ENCODE measurements at regions not wholly inside any gene's neighbourhood (a gene's known extent, or its start where the extent isn't known, plus 50 kb on each side); places are given as distances from the start of the nearest gene placed in this dataset.
A peak's percentile ranks its signal among the peaks of the same experiment; 100 is the strongest.

DNA sequence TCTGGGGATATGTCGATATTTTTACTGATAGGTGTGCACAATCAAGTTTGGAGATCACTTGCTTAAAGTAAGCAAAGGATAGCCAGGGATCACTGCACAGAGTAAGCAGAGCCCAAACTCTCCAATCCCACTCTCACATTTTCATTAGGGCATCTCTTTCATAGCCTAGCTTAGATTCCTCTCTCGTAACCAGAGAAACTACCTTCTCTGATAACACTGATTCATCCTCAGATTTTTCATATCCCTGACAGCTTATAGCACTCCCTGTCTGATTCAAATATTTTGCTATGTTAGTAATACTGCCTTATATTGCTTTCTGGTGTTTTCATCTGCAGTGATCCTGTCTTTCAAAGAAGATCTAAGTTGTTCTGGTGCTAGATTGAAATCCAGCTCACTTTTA is 123.7 kb downstream of the CBLL2 start:
- DNase-seq: no peak

DNA sequence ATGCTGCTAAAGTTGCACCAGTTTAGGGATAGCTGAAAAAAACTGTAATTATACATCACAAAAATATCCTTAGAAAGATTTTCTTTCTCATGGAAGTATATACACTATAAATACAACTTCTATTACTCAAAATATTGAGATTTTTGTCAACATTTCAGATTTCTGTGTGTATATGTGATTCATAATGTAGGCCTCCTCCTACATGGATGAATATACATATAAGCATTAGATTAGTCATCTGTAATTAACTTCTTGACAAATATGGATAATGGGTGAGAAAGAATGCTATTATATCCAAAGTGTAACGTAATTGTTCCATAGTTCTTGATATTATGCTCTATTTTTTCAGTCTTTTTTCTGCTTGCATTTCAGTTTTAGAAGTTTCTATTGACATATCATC is 124.9 kb downstream of the CBLL2 start:
- DNase-seq: no peak

DNA sequence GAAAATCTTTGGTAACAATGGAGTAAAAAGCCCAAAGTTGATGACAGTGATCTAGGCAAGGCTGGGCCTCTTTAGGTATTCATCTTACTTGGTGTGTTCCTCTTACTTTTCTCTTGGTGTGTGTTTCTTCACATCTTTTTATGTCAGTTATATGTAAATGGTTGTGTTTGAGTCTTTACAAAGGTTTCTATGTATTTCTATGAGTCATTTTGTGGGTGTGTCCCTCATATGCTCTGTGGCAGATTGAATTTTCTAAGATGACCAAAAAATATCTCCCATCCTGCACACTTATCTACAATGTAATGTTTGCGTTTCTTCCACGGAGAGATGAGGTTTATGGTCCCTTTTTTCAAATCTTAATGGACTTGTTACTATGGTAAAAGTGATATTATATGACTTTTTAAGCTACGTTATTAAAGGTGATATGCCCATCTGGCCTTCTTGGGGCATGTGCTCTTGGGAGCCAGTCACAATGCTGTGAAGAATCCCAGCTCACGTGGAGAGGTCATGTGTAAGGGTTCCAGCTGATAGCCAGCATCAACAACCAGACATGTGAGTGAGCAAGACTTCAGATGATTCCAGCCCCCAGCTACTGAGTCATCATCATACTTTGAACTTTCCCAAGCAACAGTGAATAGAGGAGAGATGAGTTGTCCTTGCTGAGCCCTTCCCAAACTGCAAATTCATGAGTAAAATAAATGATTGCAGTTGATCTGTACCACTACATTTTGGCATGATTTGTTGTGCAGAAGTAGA is 126.9 kb downstream of the CBLL2 start:
- no peak for DNase-seq

DNA sequence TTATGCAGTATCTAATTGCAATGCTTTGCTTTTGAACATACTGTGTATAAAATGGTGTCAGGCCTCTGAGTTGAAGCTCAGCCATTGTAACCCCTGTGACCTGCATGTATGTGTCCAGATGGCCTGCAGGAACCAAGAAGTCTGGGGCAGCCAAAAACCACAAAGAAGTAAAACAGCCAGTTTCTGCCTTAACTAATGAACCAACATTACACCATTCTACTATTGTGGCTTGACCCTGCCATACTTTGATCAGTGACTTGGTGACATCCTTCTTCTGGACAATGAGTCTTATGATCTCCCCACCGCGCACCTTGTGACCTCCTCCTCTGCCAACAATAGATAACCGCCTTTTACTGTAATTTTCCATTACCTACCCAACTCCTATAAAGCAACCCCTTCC is 131.6 kb downstream of the CBLL2 start:
- DNase-seq: no peak

DNA sequence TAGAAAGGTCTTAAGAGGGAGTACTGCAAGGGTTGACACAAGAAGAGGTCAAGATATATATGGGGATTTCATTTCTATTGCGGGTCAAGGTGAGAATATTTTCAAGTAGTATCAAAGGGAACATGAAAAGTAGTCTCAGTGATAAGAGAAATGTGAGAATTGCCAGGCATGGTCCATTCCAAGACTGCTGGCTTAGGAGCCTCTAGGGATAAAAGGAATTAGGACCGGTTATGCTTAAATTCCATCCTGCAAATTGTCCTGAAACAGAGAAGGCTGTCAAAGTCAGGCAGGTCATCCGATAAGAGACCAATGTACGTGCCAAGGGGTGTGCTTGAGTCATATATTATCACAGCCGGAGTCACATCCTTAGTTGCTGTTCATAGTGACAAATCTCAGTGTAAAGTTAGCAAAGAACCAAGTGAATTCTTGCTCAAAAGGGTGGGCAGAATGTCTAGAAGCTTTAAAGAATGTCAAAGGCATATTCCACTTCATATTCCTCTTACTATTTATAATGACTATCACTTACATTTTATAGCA is 133.6 kb downstream of the CBLL2 start:
- no peak for DNase-seq

DNA sequence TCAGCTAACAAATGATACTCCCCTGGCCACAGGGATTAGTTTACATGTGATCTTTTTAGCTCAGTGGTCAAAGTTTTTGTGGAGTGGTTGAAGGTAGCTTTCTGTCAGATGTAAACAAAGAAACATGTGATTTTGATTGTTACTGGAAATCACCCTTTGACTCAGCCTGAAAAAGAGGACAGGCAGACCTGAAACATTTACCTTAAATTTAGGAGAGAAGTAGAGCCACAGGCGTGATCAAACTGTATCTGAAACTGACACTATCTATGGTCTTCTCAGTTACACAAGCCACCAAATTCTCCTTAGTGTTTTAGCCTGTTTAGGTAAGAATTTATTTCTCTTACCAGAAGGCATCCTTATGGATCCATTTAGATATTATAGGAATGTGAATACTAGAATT is 136.7 kb downstream of the CBLL2 start:
- no peak for DNase-seq

DNA sequence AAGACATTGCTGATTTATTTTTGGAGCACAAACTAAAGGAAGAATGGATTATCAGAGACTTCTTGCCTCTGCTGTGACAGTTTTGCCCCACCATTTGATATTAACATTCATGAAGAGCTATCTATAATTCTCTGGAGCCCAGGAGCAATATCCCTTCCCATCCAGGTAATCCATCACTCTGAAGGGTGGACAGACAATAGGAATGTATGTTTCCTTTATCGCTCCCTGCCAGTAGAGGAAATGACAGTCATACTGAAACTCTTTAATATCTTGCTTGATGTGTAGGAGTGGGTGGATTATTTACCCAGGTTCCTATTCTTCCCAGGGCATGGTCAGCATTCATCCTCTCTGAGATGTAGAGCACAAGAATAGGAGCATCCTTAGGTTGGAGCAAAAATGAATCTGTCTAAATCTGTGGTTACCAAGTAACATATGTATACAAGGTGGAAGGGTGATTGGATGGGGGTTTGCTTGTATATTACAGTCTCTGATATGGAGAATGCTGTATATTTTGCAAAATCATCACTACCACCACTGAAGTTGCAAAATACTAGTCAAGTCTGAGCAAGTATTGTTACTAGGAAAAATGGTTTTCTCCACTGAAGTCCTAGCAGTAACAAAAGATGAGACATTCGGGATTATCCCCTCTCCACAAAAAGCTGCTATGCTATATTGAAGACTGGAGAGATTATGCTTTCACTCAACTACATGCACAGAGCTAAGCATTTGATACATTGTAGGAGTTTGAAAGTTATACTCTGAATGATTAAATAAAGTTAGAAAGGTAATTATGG is 151.6 kb downstream of the CBLL2 start:
- no peak for DNase-seq

DNA sequence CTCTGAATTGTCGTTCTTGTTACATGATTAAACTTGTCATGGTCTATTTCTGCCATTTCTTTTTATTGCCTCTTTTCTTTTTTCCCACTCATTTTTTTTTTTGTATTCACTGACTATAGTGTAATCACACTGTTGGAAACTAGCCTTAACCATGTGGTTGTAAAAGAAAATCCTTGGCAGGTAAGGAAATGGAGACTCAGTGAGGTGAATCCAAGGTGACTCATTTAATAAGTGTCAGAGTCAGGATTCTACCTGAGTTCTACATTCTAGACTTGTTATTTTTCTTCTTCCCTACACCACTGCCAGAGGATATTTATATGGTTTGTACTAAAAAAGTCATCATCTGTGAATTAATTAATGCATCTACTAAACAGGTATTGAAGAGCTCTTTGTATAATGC is 152.2 kb downstream of the CBLL2 start:
- no peak for DNase-seq

DNA sequence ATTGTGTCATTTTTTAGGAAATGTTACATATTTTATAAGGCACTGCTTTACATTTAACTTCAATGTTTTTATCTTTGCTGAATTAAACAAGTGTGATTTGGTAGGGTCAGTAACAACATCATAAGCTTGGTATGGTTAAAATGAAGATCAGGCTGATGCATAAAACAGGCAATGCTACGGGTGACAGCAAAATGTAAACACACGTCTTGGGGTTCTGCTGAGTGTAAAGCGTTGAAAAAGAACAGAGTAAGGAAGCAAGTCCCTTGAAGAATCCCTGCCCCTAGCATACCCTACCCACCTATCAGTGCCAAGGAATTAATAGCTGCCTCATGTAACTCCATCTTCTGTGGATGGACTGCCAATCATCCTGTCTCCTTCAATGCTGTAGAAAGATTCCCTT is 157.0 kb downstream of the CBLL2 start:
- no peak for DNase-seq

DNA sequence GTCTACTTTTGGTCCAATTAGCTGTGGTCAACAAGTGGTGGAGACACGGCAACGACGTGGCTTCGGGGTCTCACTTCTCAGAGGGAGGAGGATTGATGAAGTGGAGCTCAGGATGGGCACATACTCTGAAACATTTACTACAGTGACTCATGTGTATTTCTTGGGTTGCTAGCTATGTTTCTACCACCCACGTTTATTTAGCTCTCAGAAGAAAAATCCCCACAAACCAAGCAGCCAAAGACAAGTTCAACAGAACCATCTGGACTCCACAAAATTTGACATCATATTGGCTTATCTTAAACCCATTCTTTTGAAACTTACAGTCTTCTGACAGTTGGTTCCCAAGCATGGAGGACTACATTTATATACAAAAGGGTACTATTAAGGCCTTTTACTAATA is 158.0 kb downstream of the CBLL2 start:
- DNase-seq: no peak

DNA sequence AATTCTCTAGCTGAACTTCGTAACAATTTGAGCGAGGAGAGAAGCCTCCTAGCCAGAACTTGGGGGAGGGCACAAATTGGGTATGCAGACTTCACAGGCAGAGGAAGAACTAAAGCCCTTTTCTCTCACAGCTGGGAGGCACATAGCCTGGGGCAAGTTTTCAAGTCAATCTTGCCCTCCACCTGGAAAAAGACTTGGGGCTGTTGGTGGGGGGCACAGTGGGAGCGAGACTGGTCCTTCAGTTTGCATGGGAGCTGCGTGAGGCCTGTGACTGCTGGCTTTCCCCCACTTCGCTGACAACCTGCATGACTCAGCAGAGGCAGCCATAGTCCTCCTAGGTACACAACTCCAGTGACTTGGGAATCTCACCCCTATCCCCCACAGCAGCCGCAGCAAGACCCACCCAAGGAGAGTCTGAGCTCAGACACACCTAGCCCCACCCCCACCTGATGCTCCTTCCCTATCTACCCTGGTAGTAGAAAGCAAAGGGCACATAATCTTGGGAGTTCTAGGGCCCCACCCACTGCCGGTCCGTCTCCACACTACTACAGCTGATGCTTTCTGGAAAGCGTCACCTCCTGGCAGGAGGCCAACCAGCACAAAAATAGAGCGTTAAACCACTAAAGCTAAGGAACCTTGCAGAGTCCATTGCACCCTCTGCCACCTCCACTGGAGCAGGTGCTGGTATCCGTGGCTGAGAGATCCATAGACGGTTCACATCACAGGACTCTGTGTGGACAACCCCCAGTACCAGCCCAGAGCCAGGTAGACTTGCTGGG is 160.8 kb downstream of the CBLL2 start:
- no peak for DNase-seq

DNA sequence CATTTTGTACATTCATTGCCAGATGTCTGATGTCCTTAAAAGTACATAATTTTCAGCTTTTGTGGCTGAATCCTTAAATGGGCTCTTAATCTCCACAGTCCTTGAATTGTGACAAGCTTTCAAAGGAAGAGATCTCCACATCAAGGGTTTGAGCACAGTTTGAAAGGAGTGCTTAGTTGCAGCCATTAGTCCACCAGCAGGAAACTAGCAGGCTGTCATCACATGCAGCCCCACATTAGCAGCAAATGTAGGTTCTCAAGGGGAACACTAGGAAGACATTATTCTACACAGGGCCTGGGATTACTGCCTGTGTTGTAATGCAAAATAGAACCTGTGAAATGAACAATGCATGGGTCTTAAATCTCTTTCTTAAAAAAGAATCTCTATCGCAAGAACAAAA is 173.2 kb downstream of the CBLL2 start:
- no peak for DNase-seq

DNA sequence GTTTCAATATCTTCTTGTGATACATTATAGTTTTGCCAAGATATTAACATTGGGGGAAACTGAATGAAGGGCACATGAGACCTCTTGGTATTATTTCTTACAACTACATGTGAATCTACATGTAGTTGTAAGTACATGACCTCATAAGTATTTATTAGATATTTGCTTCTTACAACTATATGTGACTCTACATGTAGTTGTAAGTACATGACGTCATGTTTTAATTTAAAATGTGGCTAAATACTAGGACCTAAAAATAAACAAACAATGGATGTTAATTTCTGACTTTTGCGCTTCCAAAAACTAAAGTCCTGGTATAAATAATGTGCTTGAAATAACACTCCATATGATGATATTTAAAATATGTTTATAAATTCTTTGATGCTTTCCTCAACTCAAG is 190.2 kb downstream of the CBLL2 start:
- DNase-seq: no peak

DNA sequence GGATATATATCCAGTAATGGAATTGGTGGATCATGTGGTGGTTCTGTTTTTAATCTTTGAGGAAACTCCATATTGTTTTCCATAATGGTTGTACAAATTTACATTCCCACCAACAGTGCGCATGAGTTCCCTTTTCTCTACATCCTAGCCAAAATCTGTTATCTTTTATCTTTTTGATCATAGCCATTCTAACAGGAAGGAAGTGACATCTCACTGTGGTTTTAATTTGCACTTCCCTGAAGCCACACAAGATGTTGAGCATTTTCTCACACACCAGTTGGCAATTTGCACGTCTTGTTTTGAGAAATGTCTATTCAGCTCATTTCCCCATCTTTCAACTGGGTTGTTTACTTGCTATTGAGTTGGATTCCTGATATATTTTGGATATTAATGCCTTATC is 194.9 kb downstream of the CBLL2 start:
- DNase-seq: no peak

DNA sequence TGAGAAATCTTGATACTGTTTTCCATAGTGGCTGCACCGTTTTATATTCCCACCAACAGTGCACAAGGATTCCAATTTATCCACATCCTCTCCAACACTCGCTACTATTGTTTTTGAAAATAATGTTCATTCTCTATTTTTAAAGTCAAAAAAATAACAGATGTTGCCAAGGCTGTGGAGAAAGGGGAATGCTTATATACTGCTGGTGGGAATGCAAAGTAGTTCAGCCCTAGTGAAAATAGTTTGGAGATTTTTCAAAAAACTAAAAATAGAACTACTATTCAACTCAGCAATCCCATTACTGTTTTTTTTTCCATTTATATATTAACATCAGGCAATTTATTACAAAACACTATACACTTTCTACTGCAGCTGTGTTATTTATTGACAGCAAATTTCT is 208.7 kb downstream of the CBLL2 start:
- DNase-seq: no peak

DNA sequence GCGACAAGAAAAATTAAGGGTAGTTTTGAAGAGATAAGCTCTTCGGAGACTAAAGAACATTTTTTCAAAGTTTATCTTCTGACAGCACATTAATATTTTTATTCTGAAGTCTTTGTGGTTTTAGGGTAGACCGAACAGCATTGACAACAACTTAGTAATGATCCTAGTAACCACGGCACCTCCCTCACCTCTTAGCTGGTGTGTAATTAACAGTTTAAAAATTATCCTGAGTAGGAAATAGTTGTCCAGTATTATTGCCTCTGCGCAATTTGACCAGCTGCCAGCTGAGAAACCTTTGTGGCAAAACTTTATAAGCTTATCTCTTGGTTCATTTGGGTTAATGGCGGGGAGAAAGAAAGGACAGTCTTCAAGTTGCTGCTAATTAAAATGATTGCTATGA is 213.6 kb downstream of the CBLL2 start:
- no peak for DNase-seq

DNA sequence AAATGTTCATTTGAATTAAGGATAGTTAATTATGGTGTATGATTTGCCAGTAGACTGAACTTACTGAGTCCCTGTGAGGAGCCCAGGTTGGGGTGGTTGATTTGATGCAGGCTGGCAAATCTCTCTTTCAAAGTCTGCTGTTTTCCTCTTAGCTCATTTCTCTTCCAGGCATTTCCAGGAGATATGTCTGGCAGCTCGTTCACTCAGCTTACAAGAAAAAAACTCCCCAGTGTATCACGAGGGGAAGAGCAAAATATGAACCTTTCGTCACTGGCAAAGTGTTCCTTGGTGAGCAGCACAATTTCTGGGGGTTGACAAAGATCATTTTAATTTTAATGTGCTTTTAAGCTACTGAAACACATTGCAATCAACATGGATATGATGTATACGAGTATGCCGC is 244.2 kb downstream of the CBLL2 start:
- no peak for DNase-seq

DNA sequence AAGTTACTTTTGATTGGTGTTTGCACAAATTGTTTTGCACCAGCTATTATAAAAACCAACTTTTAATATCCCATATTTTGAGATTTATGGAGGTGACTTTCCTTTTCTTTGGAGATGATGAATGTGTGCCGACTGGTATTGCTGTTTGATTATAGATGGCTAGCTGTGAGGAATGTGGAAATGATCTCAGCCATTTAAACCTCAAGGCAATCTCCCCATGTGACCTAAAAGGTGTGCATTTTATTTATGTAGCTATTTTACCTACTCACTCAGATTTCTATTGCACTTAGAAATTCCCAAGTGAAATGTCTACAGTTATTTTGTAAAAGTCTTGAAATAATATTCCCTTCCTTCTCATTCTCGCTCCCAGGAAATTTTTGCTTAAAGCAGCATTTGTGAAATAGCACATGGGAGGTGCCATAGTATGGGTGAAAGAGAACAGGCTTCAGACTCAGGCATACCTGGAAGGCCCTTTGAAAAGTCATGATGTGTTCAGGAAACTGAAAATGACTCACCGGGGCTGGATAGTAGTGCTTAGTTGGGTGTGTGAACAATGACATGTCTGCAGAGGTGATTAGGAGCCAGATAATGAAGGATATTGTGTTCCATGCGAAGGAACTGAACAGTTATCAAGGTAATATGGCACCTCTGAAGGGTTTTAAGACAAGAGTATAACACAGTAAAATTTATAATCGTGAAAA is 247.6 kb downstream of the CBLL2 start:
- no peak for DNase-seq

DNA sequence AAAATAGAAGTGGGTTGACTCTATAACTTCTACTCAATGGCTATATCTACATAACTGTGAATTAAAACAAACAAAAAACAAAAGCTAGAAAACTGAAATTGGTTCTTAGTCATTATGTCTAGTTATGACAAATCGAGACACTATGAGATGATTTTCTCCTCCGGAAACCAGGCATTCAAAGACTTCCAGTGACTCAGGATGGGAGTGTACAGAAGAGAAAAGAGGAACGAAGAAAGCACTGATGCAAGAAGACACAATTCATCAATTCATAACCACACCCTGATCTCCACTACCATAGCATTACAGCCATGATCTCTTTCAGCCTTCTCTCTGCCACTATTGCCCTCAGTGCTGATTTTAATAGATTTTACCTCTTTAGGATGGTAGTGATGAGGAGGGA is 253.6 kb downstream of the CBLL2 start:
- DNase-seq: no peak

DNA sequence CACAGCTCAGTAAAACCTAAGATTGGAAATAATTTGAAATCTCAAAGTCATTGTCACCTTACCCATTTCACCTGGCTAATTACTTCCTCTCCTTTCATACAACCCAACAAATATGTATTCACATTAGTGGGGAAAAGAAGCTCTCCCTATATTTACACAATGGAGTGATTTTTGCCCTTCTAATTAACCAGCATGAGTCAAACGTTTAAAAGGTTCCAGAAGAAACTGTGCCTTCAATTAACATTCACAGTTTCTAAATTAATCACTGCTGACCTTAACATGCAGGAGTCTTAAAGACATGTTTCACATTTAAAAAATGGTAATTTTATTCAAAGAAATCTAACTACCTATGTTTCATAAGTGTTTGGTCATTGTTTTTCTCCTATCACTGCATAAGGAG is 254.6 kb downstream of the CBLL2 start:
- DNase-seq: peak in 1 of 2 experiments; percentile 80

DNA sequence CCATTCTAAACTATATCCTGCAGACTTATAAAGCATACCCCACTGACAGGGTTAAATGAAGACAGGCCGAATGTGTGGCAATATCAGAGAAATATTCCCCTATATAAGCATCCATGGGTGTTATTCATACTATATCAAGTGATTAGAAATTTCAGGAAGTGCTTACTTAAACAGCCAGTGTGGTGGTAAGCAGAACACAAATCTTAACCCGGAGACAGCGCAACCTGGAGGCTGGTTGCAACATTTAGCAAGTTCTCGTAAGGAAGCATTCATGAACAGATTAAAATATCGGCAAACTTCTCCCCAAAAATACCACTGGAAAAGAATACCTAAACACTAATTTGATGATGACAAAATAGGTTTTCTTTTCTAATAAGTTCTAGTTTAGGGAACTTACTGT is 261.2 kb downstream of the CBLL2 start:
- DNase-seq: no peak

DNA sequence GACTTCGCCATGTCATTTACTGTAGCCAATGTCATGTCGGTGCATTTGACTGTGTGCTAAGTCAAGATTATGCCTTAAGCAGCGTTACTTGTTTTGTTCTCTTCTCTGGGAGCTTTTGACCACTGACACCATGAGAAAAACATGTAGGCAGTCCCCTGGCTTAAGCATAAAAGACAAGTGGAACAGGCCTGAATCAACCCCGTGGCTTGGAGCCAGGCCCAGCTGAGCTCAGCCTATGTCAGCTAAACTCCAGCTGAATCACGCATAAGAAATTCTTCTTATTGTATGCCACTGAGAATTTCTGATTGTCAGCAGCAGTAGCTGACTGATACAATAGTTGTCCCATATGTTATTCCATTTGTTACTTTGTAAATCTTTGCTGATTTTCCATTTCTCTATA is 261.9 kb downstream of the CBLL2 start:
- DNase-seq: no peak

DNA sequence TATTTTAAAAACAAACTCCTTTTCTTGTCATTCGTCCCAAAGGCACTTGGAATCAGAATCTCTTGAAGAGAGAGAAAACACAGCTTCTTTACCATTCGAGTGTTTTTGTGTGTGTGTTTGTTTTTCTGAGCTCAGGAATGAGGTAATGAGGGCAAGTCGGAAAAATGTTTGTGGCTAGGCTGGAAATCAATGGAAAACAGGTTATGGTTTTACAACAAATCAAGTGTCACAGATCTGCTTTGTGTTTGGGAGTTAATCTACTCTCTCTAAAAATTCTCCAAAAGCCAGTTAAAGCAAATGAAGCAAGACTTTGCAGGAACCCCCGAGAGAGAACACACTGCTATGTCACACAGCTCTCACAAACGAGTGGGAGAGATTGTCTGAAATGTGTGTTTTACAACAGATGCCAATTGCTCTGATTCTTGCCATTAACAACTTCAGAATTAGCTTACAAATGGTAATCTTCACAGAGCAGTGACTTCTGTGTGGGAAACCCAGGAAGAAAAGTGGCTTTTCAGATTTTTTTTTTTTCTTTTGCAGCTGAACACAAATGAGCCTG is 264.1 kb downstream of the CBLL2 start:
- DNase-seq: no peak
